ENCODE measurements at regions not wholly inside any gene's neighbourhood (a gene's known extent, or its start where the extent isn't known, plus 50 kb on each side); places are given as distances from the start of the nearest gene placed in this dataset.

GRCh38 chr13:57418067-57418677 lies 213.4 kb upstream of the PCDH17 start:
- ATAC-seq (no peak), FAIRE-seq (no peak), DNase-seq (ENCODE audit: extremely low read depth in 1 of 4, low spot score in 3 of 4) (no peak)
- in situ Hi-C loops (cut with MboI) = no loop called here
- intact Hi-C loops (cut with micrococcal nuclease) = no loop called here
- no peak for TF ChIP-seq RHOXF2B (CRISPR knock-in tag; conservative IDR thresholded peaks at IDR 0.05)
- no peak for TF ChIP-seq SNIP1 (IDR thresholded peaks at IDR 0.05; ENCODE audit: low read depth)
- no peak for TF ChIP-seq PCBP2 (IDR thresholded peaks at IDR 0.05; ENCODE audit: low read depth, low read length, poor library complexity, severe bottlenecking)
- no peak for TF ChIP-seq ZNF695 (CRISPR knock-in tag; IDR thresholded peaks at IDR 0.05)
- no peak for TF ChIP-seq ZNF655 (CRISPR knock-in tag; IDR thresholded peaks at IDR 0.05)
- H3K36me3 ChIP-seq (ENCODE audit: control insufficient read depth, insufficient read depth, low read length) = no peaks in the 10 kb centered on the region
- H3K27ac ChIP-seq (ENCODE audit: extremely low read depth, low read depth, low read length) = no peak overlapping the region
- no peaks in the 10 kb centered on the region for H3K4me1 ChIP-seq (replicated peaks in 1 of 2; ENCODE audit: control insufficient read depth in 2 of 2, insufficient read depth in 2 of 2, low read length in 2 of 2)
- H3K79me2 ChIP-seq (ENCODE audit: control insufficient read depth, insufficient read depth, low read length) = no peaks in the 10 kb centered on the region
- POLR2A ChIA-PET = no interaction called here
- no peaks in the 10 kb centered on the region for H3K9me1 ChIP-seq (ENCODE audit: control insufficient read depth, insufficient read depth, low read length)
- 2% methylated on average over 6 of the region's 6 CpGs for WGBS (ENCODE audit: insufficient coverage, low coverage, missing lambda C conversion rate)
- no peak overlapping the region for H3K4me3 ChIP-seq
- H3K9ac ChIP-seq (ENCODE audit: insufficient read depth in 1 of 2, low read depth in 2 of 2, low read length in 2 of 2) = no peak overlapping the region
- CTCF ChIA-PET (ENCODE audit: low intra/inter-chr PET ratio) = no interaction called here
- no peaks in the 10 kb centered on the region for H3K27me3 ChIP-seq (ENCODE audit: control insufficient read depth in 2 of 2, insufficient read depth in 2 of 2, low read length in 2 of 2)
- no peaks in the 10 kb centered on the region for H4K20me1 ChIP-seq (replicated peaks; ENCODE audit: control insufficient read depth, insufficient read depth, low read length)
- no TSS peak for BruUV-seq (replicated peaks)
- H3K9me3 ChIP-seq (replicated peaks; ENCODE audit: control insufficient read depth, insufficient read depth, low read depth, low read length) = no peaks in the 10 kb centered on the region
- no peak overlapping the region for H3K4me2 ChIP-seq (ENCODE audit: insufficient read depth, low read length)
- H2AFZ ChIP-seq (ENCODE audit: low read depth, low read length) = no peak overlapping the region

GRCh38 chr13:57424379-57424778 lies 207.2 kb upstream of the PCDH17 start:
- H3K36me3 ChIP-seq (ENCODE audit: control insufficient read depth, insufficient read depth, low read length) = no peaks in the 10 kb centered on the region
- WGBS (ENCODE audit: insufficient coverage, low coverage, missing lambda C conversion rate) = 0% methylated on average over 1 of the region's 1 CpG
- no peaks in the 10 kb centered on the region for H4K20me1 ChIP-seq (replicated peaks; ENCODE audit: control insufficient read depth, insufficient read depth, low read length)
- ChIA-PET CTCF (ENCODE audit: low intra/inter-chr PET ratio) (no interaction called here), POLR2A (no interaction called here)
- H3K4me2 ChIP-seq (ENCODE audit: insufficient read depth, low read length) = no peak overlapping the region
- FAIRE-seq (no peak), ATAC-seq (no peak), DNase-seq (ENCODE audit: extremely low read depth in 1 of 4, low spot score in 3 of 4) (no peak)
- no peak overlapping the region for H3K9ac ChIP-seq (ENCODE audit: insufficient read depth in 1 of 2, low read depth in 2 of 2, low read length in 2 of 2)
- no peak overlapping the region for H3K27ac ChIP-seq (ENCODE audit: extremely low read depth, low read depth, low read length)
- no peaks in the 10 kb centered on the region for H3K27me3 ChIP-seq (ENCODE audit: control insufficient read depth in 2 of 2, insufficient read depth in 2 of 2, low read length in 2 of 2)
- in situ Hi-C loops (cut with MboI) (no loop called here), intact Hi-C loops (cut with micrococcal nuclease) (no loop called here)
- no peak overlapping the region for H2AFZ ChIP-seq (ENCODE audit: low read depth, low read length)
- no peaks in the 10 kb centered on the region for H3K79me2 ChIP-seq (ENCODE audit: control insufficient read depth, insufficient read depth, low read length)
- H3K4me1 ChIP-seq (replicated peaks in 1 of 2; ENCODE audit: control insufficient read depth in 2 of 2, insufficient read depth in 2 of 2, low read length in 2 of 2) = no peaks in the 10 kb centered on the region
- H3K4me3 ChIP-seq = no peak overlapping the region
- no TSS peak for BruUV-seq (replicated peaks)
- no peaks in the 10 kb centered on the region for H3K9me3 ChIP-seq (replicated peaks; ENCODE audit: control insufficient read depth, insufficient read depth, low read depth, low read length)
- no peaks in the 10 kb centered on the region for H3K9me1 ChIP-seq (ENCODE audit: control insufficient read depth, insufficient read depth, low read length)
- no peak for TF ChIP-seq THAP7 (CRISPR knock-in tag; IDR thresholded peaks at IDR 0.05)
- TF ChIP-seq TSHZ1 (CRISPR knock-in tag; IDR thresholded peaks at IDR 0.05) = no peak
- no peak for TF ChIP-seq ZBTB17 (CRISPR knock-in tag; IDR thresholded peaks at IDR 0.05)
- no peak for TF ChIP-seq TSC22D4 (tag; IDR thresholded peaks at IDR 0.05)
- TF ChIP-seq GTF2E2 (tag; IDR thresholded peaks at IDR 0.05) = no peak
- no peak for TF ChIP-seq BHLHE40 (IDR thresholded peaks at IDR 0.05; ENCODE audit: low read length)
- TF ChIP-seq CREM (IDR thresholded peaks at IDR 0.05; ENCODE audit: low read depth) = no peak
- no peak for TF ChIP-seq KDM1A (IDR thresholded peaks at IDR 0.05)

Data from K562 (cell line).